ENCODE measurements at regions not wholly inside any gene's neighbourhood (a gene's known extent, or its start where the extent isn't known, plus 50 kb on each side); places are given as distances from the start of the nearest gene placed in this dataset.
"Not testable (repeated sequence)": the region's sequence is repeated elsewhere in the genome, so short reads cannot be mapped to it uniquely, and the experiment has no call there.

DNA sequence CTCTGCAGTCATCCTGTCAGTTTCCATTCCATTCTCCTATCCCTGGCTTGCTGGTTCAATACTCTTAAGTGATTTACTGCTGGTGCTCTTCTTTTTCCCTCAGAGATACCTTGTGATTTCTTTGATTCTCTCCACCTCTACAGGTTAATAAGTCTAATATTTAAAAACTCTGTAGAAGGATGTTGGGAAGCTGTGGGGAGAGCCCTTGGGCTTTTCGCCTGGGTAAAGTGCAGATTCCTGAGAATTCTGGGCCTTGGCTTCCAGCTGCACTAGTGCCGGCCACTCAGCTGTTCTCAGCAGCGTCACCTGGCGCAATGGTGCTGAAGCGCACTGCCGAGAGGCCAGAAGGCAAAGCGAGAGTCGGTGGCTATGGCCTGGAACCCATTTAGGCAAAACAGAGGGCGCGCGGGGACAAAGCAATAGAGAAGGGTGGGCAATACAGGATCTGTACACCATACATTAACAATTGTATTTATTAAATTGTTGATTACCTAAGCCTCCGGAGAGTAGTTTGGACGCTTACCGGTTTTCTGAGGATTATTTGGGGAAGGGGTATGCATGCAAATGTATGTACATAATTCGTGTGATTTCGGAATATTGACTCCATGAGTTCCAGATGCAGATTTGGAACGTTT, 130.3 kb downstream of the PPIAL4A start:
- H3K4me1 Mint-ChIP-seq; H3K9me3 Mint-ChIP-seq; H3K4me3 Mint-ChIP-seq; ATAC-seq; H3K27ac Mint-ChIP-seq; DNase-seq (ENCODE audit: low spot score in 2 of 2): not testable (repeated sequence)
- H3K36me3 Mint-ChIP-seq: peaks cover 15% of the 10 kb centered on the region

DNA sequence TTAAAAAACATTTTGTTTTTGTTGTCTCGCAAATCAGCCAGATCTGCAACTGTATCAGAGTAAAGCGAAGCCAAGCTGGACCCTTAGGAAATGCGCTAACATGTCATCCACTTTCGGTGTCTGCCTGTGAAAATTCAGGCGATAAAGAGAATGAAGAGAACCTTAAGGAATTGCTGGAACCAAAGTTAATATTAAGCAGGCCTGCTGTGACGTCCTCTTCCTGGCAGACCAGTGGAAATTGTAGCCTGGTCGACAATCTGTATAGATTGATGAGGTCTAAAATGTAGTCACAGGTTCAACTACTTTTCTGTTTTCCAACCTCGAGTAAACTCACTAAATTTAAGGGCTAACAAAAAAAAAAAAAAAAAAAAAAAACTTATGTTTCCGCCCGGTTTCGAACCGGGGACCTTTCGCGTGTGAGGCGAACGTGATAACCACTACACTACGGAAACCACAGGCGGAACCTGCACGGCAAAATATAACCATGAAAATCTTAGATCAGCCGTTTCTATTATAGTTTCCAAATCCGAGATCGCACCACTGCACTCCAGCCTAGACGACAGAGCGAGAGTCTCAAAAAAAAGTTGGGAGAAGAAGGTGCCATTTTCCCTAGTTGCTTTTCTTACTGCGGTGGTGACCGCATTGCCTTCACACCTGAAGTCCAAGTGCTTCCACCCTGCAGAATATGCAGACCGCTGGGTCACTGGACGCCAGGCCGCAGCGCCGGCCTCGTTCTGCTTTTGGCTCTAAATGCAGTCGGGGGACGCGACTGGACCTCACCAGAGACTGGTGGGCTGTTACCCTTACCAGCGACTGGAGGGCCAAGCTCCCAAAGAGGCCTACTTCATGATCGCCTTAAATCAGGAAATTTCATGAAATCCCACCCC, 131.0 kb downstream of the PPIAL4A start:
- Mint-ChIP-seq H3K27ac (peak overlapping the region; percentile 92), H3K36me3 (peaks cover 15% of the 10 kb centered on the region)
- H3K4me3 Mint-ChIP-seq, ATAC-seq, H3K4me1 Mint-ChIP-seq, H3K9me3 Mint-ChIP-seq: not testable (repeated sequence)
- peak; percentile 6 to 72 for DNase-seq (ENCODE audit: low spot score in 2 of 2)

- not testable (repeated sequence) for DNase-seq (ENCODE audit: low spot score in 2 of 2); H3K4me3 Mint-ChIP-seq; H3K4me1 Mint-ChIP-seq; H3K9me3 Mint-ChIP-seq; H3K27ac Mint-ChIP-seq; ATAC-seq
- H3K36me3 Mint-ChIP-seq: peaks cover 11% of the 10 kb centered on the region
These were observed 132.1 kb downstream of the PPIAL4A start for GRCh38 chr1:121021716-121022115.

DNA sequence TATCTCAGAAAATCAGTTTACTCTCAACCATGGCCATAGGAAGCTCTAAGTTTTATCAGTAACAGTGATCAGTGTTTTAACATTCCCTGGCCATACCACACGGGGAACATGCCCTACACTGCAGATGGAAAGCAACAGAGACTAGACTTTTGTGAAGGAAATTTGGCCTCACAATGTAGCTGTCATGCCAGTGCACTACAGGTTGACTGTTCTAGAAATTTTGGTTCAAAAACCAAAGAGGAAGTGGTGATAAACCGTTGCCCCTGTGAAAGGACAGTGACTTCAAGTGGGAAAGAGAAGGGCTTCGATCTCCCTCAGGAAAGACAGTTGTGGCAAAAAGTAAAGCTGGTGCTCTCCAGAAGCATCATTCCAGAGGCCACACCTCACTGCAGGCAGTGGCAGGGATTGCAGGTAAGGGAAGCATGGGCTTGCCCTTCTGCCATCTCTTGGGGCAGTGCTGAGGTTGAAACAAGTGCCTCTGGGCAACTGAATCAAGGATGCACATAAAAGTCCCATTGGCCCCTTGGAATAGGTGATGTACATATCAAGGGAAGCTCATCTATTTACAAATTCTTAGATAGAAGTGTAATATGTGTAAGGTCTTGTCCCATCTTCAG, 143.4 kb downstream of the PPIAL4A start:
- not testable (repeated sequence) for H3K27ac Mint-ChIP-seq; H3K36me3 Mint-ChIP-seq; H3K4me3 Mint-ChIP-seq; DNase-seq (ENCODE audit: low spot score in 2 of 2); H3K9me3 Mint-ChIP-seq; ATAC-seq; H3K4me1 Mint-ChIP-seq

- H3K9me3 Mint-ChIP-seq; H3K36me3 Mint-ChIP-seq; H3K4me1 Mint-ChIP-seq; H3K27ac Mint-ChIP-seq; ATAC-seq; H3K4me3 Mint-ChIP-seq; DNase-seq (ENCODE audit: low spot score in 2 of 2): not testable (repeated sequence)
These were observed 147.2 kb downstream of the PPIAL4A start for GRCh38 chr1:121036792-121037191.

- H3K27ac Mint-ChIP-seq; H3K4me3 Mint-ChIP-seq; H3K9me3 Mint-ChIP-seq; ATAC-seq; H3K36me3 Mint-ChIP-seq; H3K4me1 Mint-ChIP-seq; DNase-seq (ENCODE audit: low spot score in 2 of 2): not testable (repeated sequence)
These were observed 143.2 kb downstream of the FAM72B start for GRCh38 chr1:121040974-121041373.

- not testable (repeated sequence) for H3K27ac Mint-ChIP-seq; DNase-seq (ENCODE audit: low spot score in 2 of 2); ATAC-seq; H3K4me3 Mint-ChIP-seq; H3K9me3 Mint-ChIP-seq; H3K4me1 Mint-ChIP-seq; H3K36me3 Mint-ChIP-seq
These were observed 142.6 kb downstream of the FAM72B start for GRCh38 chr1:121041497-121041896.

DNA sequence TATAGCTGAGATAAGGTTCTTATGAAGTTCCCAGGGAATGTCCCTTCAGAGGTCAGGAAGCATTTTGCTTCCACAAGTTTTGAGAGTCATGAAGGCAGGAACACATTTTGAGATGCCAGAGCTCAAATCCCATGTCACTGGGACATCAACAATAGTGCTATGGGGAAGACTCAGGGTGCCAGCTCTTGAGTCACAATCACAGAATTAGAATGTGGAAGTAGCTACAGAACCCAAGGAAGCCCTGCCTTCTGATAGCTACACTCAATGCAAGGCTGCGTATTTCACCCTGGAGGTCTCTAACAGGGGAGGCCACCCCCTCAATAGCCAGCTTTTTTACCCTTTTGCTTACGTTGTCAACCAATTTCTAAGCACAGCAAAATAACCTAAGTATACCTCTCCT, 141.3 kb downstream of the FAM72B start:
- H3K4me1 Mint-ChIP-seq; DNase-seq (ENCODE audit: low spot score in 2 of 2); H3K36me3 Mint-ChIP-seq; H3K9me3 Mint-ChIP-seq; H3K4me3 Mint-ChIP-seq; H3K27ac Mint-ChIP-seq; ATAC-seq: not testable (repeated sequence)

GRCh38 chr1:121048293-121048752, 135.8 kb downstream of the FAM72B start:
- DNase-seq (ENCODE audit: low spot score in 2 of 2); H3K27ac Mint-ChIP-seq: not testable (repeated sequence)
- ATAC-seq: peak; percentile 49

GRCh38 chr1:121048769-121049443, 135.2 kb downstream of the FAM72B start:
- not testable (repeated sequence) for H3K4me1 Mint-ChIP-seq; H3K9me3 Mint-ChIP-seq; H3K4me3 Mint-ChIP-seq; DNase-seq (ENCODE audit: low spot score in 2 of 2); H3K27ac Mint-ChIP-seq; H3K36me3 Mint-ChIP-seq; ATAC-seq

More at GRCh38 chr1:121048293-121048752, 135.8 kb downstream of the FAM72B start:
- H3K9me3 Mint-ChIP-seq, H3K4me1 Mint-ChIP-seq, H3K36me3 Mint-ChIP-seq, H3K4me3 Mint-ChIP-seq: not testable (repeated sequence)

- not testable (repeated sequence) for H3K27ac Mint-ChIP-seq; H3K4me1 Mint-ChIP-seq; H3K4me3 Mint-ChIP-seq; H3K36me3 Mint-ChIP-seq; H3K9me3 Mint-ChIP-seq; ATAC-seq; DNase-seq (ENCODE audit: low spot score in 2 of 2)
These were observed 134.0 kb downstream of the FAM72B start for GRCh38 chr1:121050097-121050496.

DNA sequence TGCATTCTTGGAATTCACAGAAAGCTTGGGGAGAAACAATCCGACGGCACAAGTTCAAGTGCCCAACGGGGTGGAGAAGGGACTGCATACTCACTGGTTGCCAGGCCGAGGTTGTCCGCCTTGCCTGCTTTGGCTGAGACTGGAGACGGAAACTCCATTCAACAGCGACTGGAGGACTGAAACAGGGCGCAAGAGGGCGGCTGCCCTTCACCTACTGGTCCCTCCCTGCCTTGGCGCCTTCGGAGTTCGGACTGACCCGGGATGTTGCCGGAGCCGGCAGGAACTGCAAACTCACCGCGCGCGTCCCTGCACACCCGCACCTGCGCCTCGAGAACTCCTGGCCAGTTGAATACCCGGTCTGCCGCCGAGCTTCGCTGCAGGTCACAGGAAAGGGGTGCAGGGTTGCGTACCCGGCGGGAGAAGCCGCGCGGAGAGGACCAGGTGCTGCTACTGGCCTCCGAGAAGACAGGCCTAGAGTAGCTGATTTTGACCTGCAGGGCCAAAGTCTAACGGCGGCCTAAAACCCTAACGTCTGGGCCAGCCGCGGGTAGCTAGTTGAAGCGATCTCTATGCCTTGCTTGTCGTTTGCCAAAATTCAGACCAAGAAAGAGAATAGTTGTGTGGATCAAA, 132.9 kb downstream of the FAM72B start:
- H3K27ac Mint-ChIP-seq; H3K9me3 Mint-ChIP-seq; H3K4me3 Mint-ChIP-seq; ATAC-seq; DNase-seq (ENCODE audit: low spot score in 2 of 2); H3K4me1 Mint-ChIP-seq; H3K36me3 Mint-ChIP-seq: not testable (repeated sequence)

DNA sequence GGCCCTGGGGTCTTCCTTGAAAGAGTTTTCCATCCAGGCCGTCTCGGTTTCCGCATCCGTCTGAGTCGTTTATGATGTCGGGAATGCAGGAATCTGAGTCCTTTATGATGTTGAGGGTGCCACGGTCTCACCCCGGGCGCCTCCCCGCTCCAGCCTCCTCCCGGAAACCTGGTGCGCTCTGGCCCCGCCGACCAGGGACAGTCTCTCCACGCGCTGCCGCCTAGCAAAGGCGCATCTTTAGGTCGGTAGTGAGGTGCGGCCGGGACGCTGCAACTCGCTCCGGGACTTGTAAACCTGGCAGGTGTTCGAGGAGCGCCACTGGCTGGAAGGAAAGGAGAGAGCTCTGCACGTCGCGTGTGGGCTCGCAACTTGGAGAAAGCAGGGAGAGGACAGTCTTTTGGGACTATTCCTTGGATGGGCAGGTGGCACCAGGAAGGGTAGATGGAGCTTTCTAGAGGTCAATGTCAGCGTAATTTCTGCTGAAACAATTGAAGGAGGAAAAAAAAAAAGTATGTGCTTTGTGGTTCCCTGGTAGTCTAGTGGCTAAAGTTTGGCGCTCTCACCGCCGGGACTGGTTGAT, 132.0 kb downstream of the FAM72B start:
- not testable (repeated sequence) for H3K9me3 Mint-ChIP-seq; DNase-seq (ENCODE audit: low spot score in 2 of 2); H3K4me1 Mint-ChIP-seq; ATAC-seq; H3K27ac Mint-ChIP-seq; H3K36me3 Mint-ChIP-seq; H3K4me3 Mint-ChIP-seq

DNA sequence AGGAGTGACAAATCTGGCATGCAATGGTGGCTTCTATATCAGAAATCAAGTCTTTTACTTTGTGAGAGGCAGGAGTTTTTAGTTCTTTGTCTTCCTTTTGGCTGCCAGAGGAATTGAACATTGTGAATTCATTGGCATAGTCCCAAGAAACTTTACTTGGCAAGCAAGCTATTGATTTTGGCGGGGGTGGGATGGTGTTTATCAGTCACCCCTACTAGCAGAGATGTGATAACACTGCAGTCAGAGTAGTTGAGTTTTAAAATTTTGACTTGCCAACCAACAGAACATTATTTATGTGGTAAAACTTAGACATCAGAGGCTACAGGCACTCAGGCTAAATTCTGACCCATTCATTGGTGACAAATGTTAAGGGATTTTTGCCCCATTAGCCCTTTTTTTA, 129.2 kb downstream of the FAM72B start:
- H3K27ac Mint-ChIP-seq, H3K4me3 Mint-ChIP-seq: not testable (repeated sequence)

More for the DNA sequence above, 129.2 kb downstream of the FAM72B start:
- H3K4me1 Mint-ChIP-seq; DNase-seq (ENCODE audit: low spot score in 2 of 2); H3K36me3 Mint-ChIP-seq; ATAC-seq; H3K9me3 Mint-ChIP-seq: not testable (repeated sequence)

Data from stimulated activated effector memory CD8-positive, alpha-beta T cell treated with anti-CD3 and anti-CD28 coated beads, Interleukin-12 subunit alpha, Interleukin-12 subunit beta, amount 100 ng/mL, for 72 hours (primary cell).